Hepatocyte (in vitro differentiated cells): ENCODE measurements at regions not wholly inside any gene's neighbourhood (a gene's known extent, or its start where the extent isn't known, plus 50 kb on each side); places are given as distances from the start of the nearest gene placed in this dataset.

Source experiments
- EZH2phosphoT487 ChIP-seq: fragments of 200-600 bp; sonication (generic); IDR thresholded peaks from one replicate; pipeline ENCODE4 v1.6.1; 2018; ENCODE audit warnings: antibody characterized with exemption, mild to moderate bottlenecking, low read depth, moderate library complexity; ENCODE audit not compliant: unreplicated experiment, severe bottlenecking
- TF ChIP-seq, protein P1 (sequence below): fragments of 200-600 bp; sonication (generic); IDR thresholded peaks from 2 replicates; pipeline ENCODE4 v1.5.1; 2016; ENCODE audit warnings: antibody characterized with exemption, mild to moderate bottlenecking; ENCODE audit not compliant: poor library complexity

DNA sequence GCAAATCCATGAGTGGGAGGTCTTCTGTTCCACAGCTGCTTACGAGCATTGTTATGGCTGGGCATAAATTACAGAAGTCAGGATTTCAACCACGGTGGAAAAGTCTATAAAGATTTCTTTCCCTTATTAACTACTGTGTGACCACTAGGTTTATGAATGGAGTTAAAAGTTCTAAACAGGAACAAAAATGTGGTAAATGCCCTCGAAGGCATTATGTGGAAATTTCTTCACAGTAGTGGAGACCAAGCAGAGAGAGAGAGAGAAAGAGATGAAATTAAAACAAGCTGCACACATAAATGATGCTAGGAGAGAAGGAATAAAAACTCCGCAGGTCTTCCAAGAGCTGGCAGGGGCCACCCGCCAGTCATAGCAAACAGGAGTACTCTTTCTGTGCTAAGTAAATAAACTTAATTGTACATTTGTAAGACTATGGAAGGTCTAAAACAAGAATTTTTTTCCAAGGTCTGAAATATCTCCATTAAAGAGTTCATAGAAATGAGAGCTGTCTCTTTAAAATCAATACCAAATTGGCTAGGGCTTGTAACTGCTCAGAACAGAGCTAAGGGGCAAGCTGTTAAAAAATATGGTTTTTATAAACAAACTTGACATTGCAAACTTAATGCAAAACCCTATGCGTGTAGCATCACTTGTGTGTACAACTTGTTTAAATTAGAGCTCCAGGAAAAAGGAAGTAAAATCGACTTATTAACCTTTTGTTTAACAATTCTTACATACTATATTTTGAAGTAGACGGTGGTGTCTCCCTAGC is 438.2 kb downstream of the MEIS1 start:
- TF ChIP-seq, protein P1, sequence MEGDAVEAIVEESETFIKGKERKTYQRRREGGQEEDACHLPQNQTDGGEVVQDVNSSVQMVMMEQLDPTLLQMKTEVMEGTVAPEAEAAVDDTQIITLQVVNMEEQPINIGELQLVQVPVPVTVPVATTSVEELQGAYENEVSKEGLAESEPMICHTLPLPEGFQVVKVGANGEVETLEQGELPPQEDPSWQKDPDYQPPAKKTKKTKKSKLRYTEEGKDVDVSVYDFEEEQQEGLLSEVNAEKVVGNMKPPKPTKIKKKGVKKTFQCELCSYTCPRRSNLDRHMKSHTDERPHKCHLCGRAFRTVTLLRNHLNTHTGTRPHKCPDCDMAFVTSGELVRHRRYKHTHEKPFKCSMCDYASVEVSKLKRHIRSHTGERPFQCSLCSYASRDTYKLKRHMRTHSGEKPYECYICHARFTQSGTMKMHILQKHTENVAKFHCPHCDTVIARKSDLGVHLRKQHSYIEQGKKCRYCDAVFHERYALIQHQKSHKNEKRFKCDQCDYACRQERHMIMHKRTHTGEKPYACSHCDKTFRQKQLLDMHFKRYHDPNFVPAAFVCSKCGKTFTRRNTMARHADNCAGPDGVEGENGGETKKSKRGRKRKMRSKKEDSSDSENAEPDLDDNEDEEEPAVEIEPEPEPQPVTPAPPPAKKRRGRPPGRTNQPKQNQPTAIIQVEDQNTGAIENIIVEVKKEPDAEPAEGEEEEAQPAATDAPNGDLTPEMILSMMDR: no peak
- TF ChIP-seq EZH2phosphoT487: no peak
